Smooth muscle cell (in vitro differentiated cells): ENCODE measurements at regions not wholly inside any gene's neighbourhood (a gene's known extent, or its start where the extent isn't known, plus 50 kb on each side); places are given as distances from the start of the nearest gene placed in this dataset.
A peak's percentile ranks its signal among the peaks of the same experiment; 100 is the strongest.
"Not testable (repeated sequence)": the region's sequence is repeated elsewhere in the genome, so short reads cannot be mapped to it uniquely, and the experiment has no call there.

Experiments used
- DNase-seq: peaks from one replicate; lab custom pipeline; 2025; ENCODE audit not compliant: unreplicated experiment; lab: John Stamatoyannopoulos, UW
- H2AFZ ChIP-seq: fragments of 200-600 bp; sonication (generic); 2 replicates; pipeline ENCODE4 v1.6.0; 2016; ENCODE audit warnings: antibody characterized with exemption, low read depth, mild to moderate bottlenecking
- H3F3A ChIP-seq: fragments of 200-600 bp; sonication (generic); 2 replicates; pipeline ENCODE4 v1.6.0; 2017; ENCODE audit warnings: antibody characterized with exemption, low read depth
- H3K27ac ChIP-seq: fragments of 200-600 bp; sonication (generic); 2 replicates; pipeline ENCODE4 v1.5.1; 2016; ENCODE audit warnings: low read depth, mild to moderate bottlenecking
- H3K27me3 ChIP-seq: fragments of 200-600 bp; sonication (generic); 2 replicates; pipeline ENCODE4 v1.6.1; 2016; ENCODE audit warnings: low read depth, mild to moderate bottlenecking
- H3K36me3 ChIP-seq: fragments of 200-600 bp; sonication (generic); 2 replicates; pipeline ENCODE4 v1.5.1; 2016; ENCODE audit warnings: low read depth
- H3K4me1 ChIP-seq: fragments of 200-600 bp; sonication (generic); 2 replicates; pipeline ENCODE4 v1.5.1; 2016; ENCODE audit warnings: low read depth
- H3K4me2 ChIP-seq: fragments of 200-600 bp; sonication (generic); 2 replicates; pipeline ENCODE4 v1.6.0; 2016; ENCODE audit warnings: mild to moderate bottlenecking
- H3K4me3 ChIP-seq: fragments of 200-600 bp; sonication (generic); 2 replicates; pipeline ENCODE4 v1.5.1; 2016; ENCODE audit warnings: mild to moderate bottlenecking
- H3K79me2 ChIP-seq: fragments of 200-600 bp; sonication (generic); 2 replicates; pipeline ENCODE4 v1.6.0; 2016; ENCODE audit warnings: low read depth, mild to moderate bottlenecking
- H3K9ac ChIP-seq: fragments of 200-600 bp; sonication (generic); 2 replicates; pipeline ENCODE4 v1.6.0; 2016; ENCODE audit warnings: low read depth
- H3K9me3 ChIP-seq: fragments of 200-600 bp; sonication (generic); replicated peaks from 2 replicates; pipeline ENCODE4 v1.5.1; 2016; ENCODE audit warnings: low read depth
- H4K20me1 ChIP-seq: fragments of 200-600 bp; sonication (generic); 2 replicates; pipeline ENCODE4 v1.6.0; 2016; ENCODE audit warnings: low read depth
- WGBS: methylation state at CpG from one replicate; pipeline ENCODE4 v1.1.7; 2016; ENCODE audit warnings: low lambda C conversion rate; 5-methylcytosine and 5-hydroxymethylcytosine counted together
- TF ChIP-seq, protein P1 (sequence below): fragments of 200-600 bp; sonication (generic); IDR thresholded peaks from 2 replicates; pipeline ENCODE4 v1.5.1; 2017; ENCODE audit warnings: borderline replicate concordance, mild to moderate bottlenecking, antibody characterized with exemption; ENCODE audit not compliant: insufficient read depth, poor library complexity, severe bottlenecking

- H3F3A ChIP-seq, result no peaks in the 10 kb centered on the region
- no peaks in the 10 kb centered on the region for H3K9me3 ChIP-seq
- H3K36me3 ChIP-seq, result no peaks in the 10 kb centered on the region
- H3K79me2 ChIP-seq, result no peaks in the 10 kb centered on the region
- H3K4me1 ChIP-seq, result no peaks in the 10 kb centered on the region
- no peak for DNase-seq
- H4K20me1 ChIP-seq, result no peaks in the 10 kb centered on the region
- H3K27ac ChIP-seq, result no peak overlapping the region
- no peak overlapping the region for H3K9ac ChIP-seq
- TF ChIP-seq, protein P1, sequence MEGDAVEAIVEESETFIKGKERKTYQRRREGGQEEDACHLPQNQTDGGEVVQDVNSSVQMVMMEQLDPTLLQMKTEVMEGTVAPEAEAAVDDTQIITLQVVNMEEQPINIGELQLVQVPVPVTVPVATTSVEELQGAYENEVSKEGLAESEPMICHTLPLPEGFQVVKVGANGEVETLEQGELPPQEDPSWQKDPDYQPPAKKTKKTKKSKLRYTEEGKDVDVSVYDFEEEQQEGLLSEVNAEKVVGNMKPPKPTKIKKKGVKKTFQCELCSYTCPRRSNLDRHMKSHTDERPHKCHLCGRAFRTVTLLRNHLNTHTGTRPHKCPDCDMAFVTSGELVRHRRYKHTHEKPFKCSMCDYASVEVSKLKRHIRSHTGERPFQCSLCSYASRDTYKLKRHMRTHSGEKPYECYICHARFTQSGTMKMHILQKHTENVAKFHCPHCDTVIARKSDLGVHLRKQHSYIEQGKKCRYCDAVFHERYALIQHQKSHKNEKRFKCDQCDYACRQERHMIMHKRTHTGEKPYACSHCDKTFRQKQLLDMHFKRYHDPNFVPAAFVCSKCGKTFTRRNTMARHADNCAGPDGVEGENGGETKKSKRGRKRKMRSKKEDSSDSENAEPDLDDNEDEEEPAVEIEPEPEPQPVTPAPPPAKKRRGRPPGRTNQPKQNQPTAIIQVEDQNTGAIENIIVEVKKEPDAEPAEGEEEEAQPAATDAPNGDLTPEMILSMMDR, result no peak
- peak overlapping the region; percentile 55 for H2AFZ ChIP-seq
- 14% methylated on average over 1 of the region's 1 CpG for WGBS
- no peak overlapping the region for H3K4me3 ChIP-seq
- H3K27me3 ChIP-seq, result no peaks in the 10 kb centered on the region
- no peak overlapping the region for H3K4me2 ChIP-seq
Measured at GRCh38 chr3:166270429-166270828, 433.2 kb upstream of the BCHE start.

- WGBS, result 90% methylated on average over 4 of the region's 4 CpGs
Measured at GRCh38 chr3:166265153-166265552, 427.9 kb upstream of the BCHE start.

DNA sequence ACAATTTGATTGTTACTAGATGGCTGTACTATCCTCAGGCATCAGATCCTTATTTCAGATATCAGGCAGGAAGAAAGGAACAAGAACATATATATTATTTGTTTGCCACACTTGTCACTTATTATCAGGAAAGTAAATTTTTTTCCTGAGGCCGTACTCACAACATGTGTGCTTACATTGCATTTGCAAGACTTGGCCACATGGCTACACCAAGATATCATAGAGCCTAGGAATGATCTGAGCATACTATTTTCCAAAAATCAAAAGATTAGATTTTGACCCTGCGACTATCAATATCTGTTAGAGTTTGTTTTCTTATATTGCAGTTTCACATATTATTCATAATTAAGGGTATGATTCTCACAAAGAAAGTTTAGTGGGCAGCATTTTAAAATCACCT, 426.2 kb upstream of the BCHE start:
- no peak overlapping the region for H3K9ac ChIP-seq
- H3K9me3 ChIP-seq, result no peaks in the 10 kb centered on the region
- no peak for DNase-seq
- no peak overlapping the region for H3K4me2 ChIP-seq
- H4K20me1 ChIP-seq, result no peaks in the 10 kb centered on the region
- H3F3A ChIP-seq, result no peaks in the 10 kb centered on the region
- H3K27ac ChIP-seq, result no peak overlapping the region
- H3K4me1 ChIP-seq, result no peaks in the 10 kb centered on the region
- H2AFZ ChIP-seq, result no peak overlapping the region
- H3K4me3 ChIP-seq, result no peak overlapping the region
- H3K36me3 ChIP-seq, result no peaks in the 10 kb centered on the region
- TF ChIP-seq, protein P1, result no peak
- WGBS, result 72% methylated on average over 2 of the region's 2 CpGs
- no peaks in the 10 kb centered on the region for H3K27me3 ChIP-seq
- no peaks in the 10 kb centered on the region for H3K79me2 ChIP-seq

More at GRCh38 chr3:166265153-166265552, 427.9 kb upstream of the BCHE start:
- no peaks in the 10 kb centered on the region for H3K79me2 ChIP-seq
- no peak overlapping the region for H3K9ac ChIP-seq
- no peak for DNase-seq
- H3K9me3 ChIP-seq, result no peaks in the 10 kb centered on the region
- H3K4me1 ChIP-seq, result no peaks in the 10 kb centered on the region
- H2AFZ ChIP-seq, result no peak overlapping the region
- no peak overlapping the region for H3K27ac ChIP-seq
- H3K36me3 ChIP-seq, result no peaks in the 10 kb centered on the region
- H3K4me2 ChIP-seq, result no peak overlapping the region
- no peaks in the 10 kb centered on the region for H4K20me1 ChIP-seq
- H3F3A ChIP-seq, result no peaks in the 10 kb centered on the region
- H3K4me3 ChIP-seq, result no peak overlapping the region
- no peaks in the 10 kb centered on the region for H3K27me3 ChIP-seq
- TF ChIP-seq, protein P1, result no peak

GRCh38 chr3:166258293-166258850, 421.1 kb upstream of the BCHE start:
- H3K27ac ChIP-seq, H4K20me1 ChIP-seq, H3K4me2 ChIP-seq, DNase-seq, H3K79me2 ChIP-seq, H3K4me3 ChIP-seq, H3K9ac ChIP-seq, H3K4me1 ChIP-seq, H3K9me3 ChIP-seq, H3K36me3 ChIP-seq, H3F3A ChIP-seq, H2AFZ ChIP-seq, H3K27me3 ChIP-seq: not testable (repeated sequence)
- 90% methylated on average over 18 of the region's 41 CpGs for WGBS
